ENCODE measurements at regions not wholly inside any gene's neighbourhood (a gene's known extent, or its start where the extent isn't known, plus 50 kb on each side); places are given as distances from the start of the nearest gene placed in this dataset.

DNA sequence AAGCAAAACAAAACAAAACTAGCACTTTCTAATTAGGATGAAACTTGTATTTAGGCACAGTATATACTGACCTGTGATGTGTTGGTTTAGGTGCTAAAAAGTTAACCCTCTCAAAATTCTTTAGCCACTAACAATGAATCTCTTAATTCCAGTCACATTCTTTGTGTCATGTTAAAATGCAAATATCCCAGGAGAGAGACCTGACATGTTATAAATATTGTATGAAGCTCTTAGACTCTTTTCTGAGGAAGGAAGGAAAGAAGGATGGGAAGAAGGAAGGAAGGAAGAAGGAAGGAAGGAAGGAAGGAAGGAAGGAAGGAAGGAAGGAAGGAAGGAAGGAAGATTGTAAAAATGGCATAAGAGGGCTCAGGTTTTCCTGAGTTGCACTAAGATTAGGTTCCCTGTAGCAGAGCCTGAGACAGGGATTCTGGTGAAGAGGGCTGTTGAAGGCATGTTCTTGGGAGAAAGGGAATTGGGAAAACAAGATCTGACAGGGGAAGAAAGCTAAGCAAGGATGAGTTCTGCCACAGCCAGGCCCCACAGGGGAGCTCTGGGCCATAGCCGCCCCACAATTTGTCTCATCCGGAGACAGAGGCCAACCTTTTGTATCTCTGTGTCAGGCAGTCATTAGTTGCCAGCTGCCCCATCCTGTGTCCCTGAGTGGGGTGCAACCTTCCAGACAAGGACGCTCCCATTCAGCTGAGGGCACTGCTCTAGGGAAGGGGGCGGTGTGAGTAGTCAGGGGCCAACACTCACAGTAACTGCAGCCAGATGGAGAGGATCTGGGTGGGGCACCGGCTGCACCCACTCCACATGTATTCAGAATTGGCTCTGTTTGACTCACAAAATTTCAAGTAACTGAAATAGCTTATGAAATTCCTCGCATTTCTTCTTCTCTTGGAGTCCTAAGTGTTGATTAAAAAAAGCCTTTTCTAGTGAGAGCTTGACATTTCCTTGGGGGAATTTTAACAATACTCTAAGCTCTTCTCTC is 189.3 kb upstream of the ARG1 start:
- DNase-seq (ENCODE audit: low read depth in 3 of 3) = no peak

DNA sequence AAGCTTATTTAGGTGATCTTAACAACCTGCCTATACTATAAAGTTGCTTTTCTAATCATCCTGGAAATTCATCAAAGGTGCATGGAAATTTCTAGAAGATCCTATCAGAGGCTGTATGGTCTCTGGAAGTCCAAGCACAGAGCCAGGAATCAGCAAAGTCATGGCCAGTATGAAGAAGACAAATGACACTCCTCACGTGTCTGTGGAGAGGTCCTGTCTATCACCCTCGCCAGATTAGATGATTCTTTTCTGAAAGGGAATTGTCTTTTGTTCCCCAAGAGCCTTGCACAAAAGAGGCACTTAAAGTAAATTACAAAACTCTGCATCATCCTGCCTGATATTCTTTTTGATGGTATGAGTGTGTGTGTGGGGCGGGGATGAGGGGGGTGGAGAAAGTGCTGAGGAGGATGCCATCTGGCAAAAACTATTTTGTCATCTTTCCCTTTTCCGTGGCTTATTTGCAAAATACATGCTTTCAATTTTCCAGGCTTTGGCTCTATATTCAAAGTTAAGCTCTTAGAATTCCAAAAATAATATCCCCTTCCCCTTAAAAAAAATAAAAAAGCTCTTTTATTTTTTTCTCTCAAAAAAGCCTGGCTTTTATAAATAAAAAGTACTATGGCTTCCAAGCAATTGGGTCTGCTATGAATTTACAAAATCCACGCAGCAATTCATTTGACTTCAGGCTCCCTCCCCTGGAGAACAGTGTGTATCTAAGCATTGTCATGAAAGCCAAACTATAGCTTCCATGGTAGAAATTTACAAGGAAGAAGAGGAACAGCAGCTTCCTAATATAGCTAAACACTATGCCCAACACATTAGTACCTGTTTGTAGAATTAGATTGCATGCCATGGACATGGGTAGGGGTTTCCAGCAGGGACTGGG is 185.2 kb upstream of the ARG1 start:
- DNase-seq (ENCODE audit: low read depth in 3 of 3) = no peak

DNA sequence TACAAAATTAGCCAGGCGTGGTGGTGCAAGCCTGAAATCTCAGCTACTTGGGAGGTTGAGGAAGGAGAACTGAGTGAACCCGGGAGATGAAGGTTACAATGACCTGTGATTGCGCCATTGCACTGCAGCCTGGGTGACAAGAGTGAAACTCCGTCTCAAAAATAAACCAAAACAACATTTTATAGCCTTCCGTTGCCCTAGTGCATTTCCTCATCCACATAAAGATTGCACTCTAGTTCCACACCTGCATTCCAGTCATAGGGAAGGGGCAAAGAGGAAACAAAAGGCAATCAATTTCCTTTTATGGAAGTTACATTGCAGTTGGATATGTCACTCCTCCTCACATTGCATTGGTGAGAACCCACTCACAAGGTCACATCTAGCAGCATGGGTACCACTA is 182.7 kb upstream of the ARG1 start:
- no peak for DNase-seq (ENCODE audit: low read depth in 3 of 3)

DNA sequence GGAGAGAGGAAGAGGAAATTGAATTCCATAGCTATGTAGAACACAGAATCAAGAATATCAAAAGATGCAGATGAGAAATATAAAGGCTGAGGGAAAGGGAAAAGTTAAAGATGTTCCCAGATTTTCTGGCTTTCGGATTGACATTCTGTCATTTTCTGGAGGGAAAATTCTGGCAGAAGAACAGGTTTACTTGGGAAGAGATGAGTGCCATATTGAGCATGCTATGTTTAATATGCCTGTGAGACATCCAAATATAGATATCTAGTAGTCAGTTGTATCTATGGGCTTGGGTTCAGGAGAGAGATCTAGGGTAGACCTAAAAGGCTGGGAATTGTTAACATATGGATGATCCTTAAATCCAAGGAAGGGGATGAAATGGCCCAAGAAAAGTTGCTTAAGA is 181.9 kb upstream of the ARG1 start:
- DNase-seq (ENCODE audit: low read depth in 3 of 3) = no peak

DNA sequence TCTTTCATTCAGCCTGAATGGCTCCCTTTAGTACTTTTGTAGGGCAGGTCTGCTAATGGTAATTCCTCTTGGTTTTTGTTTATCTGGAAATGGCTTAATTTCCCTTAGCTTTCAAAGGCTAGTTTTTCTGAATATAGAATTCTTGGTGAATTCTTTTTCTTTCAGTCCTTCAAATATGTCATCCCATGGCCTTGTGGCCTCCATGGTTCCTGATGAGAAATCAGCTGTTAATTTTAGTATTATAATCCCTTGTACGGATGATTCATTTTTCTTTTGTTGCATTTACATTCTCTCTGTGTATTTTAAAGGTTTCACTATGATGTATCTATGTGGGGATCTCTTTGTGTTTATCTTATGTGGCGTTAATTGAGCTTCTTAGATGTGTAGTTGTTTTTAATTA is 179.6 kb upstream of the ARG1 start:
- no peak for DNase-seq (ENCODE audit: low read depth in 3 of 3)

DNA sequence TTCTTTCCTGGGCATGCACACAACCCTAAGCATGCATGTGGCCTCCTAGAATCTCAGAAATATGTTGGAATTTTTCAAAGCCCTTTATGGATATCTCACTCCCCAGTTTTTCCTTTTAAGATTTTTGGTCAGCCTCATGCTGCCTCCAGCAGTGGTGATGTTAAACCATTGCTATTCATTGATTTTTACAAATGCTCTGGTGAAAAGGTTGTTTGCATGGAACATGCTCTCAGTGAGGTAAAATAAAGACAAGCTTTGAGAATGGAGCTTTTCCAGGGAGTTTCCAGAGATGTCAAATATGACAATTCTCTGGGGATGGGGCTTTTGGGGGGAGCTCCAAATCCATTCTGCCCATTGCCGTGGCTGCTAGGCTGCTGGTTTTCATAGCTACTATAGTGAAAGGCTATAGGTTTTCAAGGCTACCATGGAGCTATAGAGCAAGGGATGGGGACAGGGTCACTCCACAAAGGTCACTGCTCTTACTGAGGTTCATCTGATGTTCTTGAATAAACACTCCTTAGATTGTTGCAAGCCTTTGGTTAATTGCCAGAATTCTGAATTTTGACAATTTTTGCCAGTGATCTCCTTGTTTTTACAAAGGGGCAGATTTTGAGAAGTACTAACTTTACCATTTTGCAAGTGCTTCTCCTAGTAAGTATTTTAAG is 178.1 kb upstream of the ARG1 start:
- no peak for DNase-seq (ENCODE audit: low read depth in 3 of 3)

- DNase-seq (ENCODE audit: low read depth in 3 of 3) = no peak
Measured at GRCh38 chr6:131398176-131398575, 174.8 kb upstream of the ARG1 start.

DNA sequence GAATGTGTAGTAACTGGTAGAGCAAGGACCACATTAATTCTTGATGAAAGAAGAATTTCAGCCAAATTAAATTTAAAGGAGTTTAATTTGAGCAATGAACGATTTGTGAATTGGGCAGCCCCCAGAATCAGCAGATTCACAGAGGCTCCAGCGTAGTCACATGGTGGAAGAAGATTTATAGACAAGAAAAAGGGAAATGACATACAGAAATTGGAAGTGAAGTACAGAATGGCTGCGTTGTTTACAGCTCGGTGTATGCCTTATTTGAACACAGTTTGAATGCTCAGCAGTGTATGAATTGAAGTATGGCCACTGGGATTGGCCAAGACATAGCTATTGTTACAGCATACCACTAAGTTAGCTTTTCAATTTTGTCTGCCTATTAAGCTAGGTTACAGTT is 173.6 kb upstream of the ARG1 start:
- no peak for DNase-seq (ENCODE audit: low read depth in 3 of 3)

GRCh38 chr6:131400054-131400778 is 172.8 kb upstream of the ARG1 start:
- DNase-seq (ENCODE audit: low read depth in 3 of 3) = no peak

- DNase-seq (ENCODE audit: low read depth in 3 of 3) = no peak
Measured at GRCh38 chr6:131400779-131401496, 172.1 kb upstream of the ARG1 start.

GRCh38 chr6:131408811-131409210 is 164.2 kb upstream of the ARG1 start:
- no peak for DNase-seq (ENCODE audit: low read depth in 3 of 3)

- no peak for DNase-seq (ENCODE audit: low read depth in 3 of 3)
Measured at GRCh38 chr6:131410785-131411184, 162.2 kb upstream of the ARG1 start.

GRCh38 chr6:131412960-131413830 is 159.8 kb upstream of the ARG1 start:
- DNase-seq (ENCODE audit: low read depth in 3 of 3) = no peak

- DNase-seq (ENCODE audit: low read depth in 3 of 3) = no peak
Measured at GRCh38 chr6:131413831-131414191, 159.2 kb upstream of the ARG1 start.

- DNase-seq (ENCODE audit: low read depth in 3 of 3) = no peak
Measured at GRCh38 chr6:131414956-131415355, 158.1 kb upstream of the ARG1 start.

GRCh38 chr6:131418441-131418840 is 154.6 kb upstream of the ARG1 start:
- no peak for DNase-seq (ENCODE audit: low read depth in 3 of 3)

GRCh38 chr6:131419702-131420101 is 153.3 kb upstream of the ARG1 start:
- no peak for DNase-seq (ENCODE audit: low read depth in 3 of 3)

GRCh38 chr6:131424016-131424415 is 149.0 kb upstream of the ARG1 start:
- no peak for DNase-seq (ENCODE audit: low read depth in 3 of 3)

- DNase-seq (ENCODE audit: low read depth in 3 of 3) = no peak
Measured at GRCh38 chr6:131424475-131424874, 148.6 kb upstream of the ARG1 start.

Measured in stimulated activated CD4-positive, alpha-beta T cell treated with anti-CD3 and anti-CD28 coated beads, TNF-alpha, amount 100 ng/mL, for 4 hours (primary cell).